HG02981 (cell line): ENCODE measurements at regions not wholly inside any gene's neighbourhood (a gene's known extent, or its start where the extent isn't known, plus 50 kb on each side); places are given as distances from the start of the nearest gene placed in this dataset.
"Not testable (repeated sequence)": the region's sequence is repeated elsewhere in the genome, so short reads cannot be mapped to it uniquely, and the experiment has no call there.

Experiments
- ATAC-seq: cut with Tn5 transposase; IDR thresholded peaks from one replicate; pipeline ENCODE4 v1.9.1; 2021; ENCODE audit warnings: mild to moderate bottlenecking, moderate library complexity; ENCODE audit not compliant: unreplicated experiment

DNA sequence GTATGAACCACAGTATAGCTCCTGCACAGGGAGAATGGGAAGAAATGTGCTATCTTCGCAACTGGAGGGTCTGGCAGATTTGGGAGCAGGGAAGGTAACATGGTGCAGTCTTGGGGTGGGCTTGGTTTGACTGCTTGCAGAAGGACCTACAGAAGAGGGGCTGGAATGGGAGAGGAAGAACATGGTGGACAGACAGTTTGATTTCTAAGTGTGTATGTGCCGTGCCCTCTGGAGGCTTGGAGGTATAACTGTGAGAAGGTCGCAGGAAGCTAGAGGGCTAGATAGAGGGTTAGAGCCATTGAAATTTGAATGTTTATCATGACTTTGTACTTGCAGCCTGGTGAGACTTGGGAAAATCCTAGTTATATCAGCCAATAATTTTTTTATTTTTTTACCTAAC lies 169.2 kb downstream of the SQOR start:
- ATAC-seq: no peak

DNA sequence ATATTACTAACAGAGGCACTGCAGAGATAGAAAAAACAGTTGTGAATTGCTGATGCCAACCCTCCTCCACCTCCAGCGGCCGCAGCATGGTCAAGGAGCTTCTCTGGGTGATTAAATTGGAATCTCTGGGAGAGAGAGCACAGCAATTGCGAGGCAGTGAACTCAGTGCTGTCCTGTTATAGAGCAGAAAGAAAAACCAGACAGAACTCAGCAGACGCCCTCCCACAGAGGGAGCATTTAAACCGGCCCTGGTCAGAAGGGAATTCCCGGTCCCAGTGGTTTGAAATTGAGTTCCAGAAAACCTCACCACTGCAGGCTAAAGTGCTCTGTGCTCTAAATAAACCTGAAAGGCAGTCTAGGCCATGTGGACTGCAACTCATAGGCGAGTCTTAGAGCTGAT lies 175.4 kb downstream of the SQOR start:
- no peak for ATAC-seq

DNA sequence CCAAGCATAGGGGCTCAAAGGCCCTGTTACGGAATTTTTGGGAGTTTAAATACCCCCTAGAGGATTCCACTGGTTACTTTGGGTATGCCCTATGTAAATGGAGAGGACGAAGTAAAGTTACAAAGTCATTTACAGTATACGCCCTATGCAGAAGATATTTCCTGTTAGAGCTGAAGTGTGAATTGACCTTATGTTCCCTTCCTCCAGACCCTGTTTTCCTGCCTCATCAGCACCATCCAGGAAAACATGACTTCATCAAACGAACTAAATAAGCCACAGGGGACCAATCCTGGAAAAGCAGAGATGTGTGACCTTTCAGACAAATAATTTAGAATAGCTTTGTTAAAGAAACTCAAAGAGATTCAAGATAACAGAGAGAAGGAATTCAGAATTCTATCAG lies 177.4 kb downstream of the SQOR start:
- ATAC-seq: no peak

DNA sequence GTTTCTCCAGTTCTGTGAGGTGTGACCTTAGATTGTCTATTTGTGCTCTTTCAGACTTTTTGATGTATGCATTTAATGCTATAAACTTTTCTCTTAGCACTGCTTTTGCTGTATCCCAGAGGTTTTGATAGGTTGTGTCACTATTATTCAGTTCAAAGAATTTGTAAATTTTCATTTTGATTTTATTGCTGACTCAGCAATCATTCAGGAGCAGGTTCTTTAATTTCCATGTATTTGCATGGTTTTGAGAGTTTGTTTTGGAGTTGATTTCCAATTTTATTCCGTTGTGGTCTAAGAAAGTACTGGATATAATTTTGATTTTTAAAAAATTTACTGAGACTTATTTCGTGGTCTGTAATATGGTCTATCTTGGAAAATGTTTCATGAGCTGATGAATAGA lies 182.7 kb downstream of the SQOR start:
- ATAC-seq: not testable (repeated sequence)

DNA sequence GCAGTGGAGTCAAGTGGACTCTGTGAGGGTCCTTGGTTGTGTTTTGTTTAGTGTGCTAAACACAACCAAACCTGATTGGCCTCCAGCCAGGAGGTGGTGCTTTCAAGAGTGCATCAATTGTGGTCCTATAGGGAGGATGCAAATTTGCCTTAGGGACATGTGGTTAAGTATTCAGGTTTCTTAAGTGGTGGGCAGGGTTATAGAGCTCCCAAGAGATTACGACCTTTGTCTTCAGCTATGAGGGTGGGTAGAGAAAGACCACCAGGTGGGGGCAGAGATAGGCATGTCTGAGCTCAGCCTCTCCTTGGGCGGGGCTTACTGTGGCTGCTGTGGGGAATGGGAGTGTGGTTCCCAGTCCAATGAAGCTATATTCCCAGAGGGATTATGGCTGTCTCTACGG lies 186.6 kb downstream of the SQOR start:
- no peak for ATAC-seq

DNA sequence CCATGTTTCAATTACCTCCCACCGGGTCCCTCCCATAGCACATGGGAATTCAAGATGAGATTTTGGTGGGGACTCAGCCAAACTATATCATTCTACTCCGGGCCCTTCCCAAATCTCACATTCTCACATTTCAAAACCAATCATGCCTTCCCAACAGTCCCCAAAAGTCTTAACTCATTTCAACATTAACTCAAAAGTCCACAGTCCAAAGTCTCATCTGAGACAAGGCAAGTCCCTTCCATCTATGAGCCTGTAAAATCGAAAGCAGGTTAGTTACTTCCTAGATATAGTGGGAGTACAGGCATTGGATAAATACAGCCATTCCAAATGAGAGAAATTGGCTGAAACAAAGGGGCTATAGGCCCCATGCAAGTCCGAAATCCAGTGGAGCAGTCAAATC lies 188.1 kb downstream of the SQOR start:
- ATAC-seq: not testable (repeated sequence)

DNA sequence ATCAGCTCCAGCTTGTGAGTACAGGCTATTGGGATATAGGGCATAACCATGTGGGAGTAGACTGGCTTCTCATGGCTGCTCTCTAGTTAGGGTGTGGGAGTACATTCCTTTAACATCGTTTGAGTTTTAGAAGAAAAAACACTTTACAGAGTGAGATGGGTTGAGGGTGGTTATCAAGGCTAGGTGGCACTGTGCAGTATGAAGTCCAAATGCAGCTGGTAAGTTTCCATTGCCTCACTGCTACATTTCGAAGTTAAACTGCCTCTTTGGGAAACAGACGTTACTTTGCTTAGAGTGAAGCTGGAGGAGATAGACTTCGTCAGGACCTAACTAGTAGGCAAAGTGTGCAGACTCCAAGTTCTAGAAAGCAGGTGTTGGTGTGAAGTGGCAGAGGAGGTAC lies 192.4 kb downstream of the SQOR start:
- ATAC-seq: no peak

DNA sequence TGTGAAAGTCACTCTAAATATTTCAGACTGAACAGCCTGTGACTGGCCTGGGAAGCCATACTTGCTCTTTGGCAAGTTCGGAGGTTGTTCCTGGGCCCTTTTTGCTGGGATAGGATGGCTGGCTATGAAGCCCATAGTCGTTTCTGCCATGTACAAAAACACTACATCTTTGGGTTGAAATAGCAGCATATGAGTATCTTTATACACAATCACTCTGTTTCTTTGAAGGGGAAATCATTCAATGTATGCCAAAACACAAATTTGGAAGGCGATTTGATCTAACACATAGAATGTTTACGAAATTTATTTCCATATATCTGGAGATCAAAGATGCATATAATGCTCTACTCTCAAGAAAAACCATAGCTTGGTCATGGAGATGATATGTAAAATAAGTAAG lies 192.9 kb downstream of the SQOR start:
- no peak for ATAC-seq

DNA sequence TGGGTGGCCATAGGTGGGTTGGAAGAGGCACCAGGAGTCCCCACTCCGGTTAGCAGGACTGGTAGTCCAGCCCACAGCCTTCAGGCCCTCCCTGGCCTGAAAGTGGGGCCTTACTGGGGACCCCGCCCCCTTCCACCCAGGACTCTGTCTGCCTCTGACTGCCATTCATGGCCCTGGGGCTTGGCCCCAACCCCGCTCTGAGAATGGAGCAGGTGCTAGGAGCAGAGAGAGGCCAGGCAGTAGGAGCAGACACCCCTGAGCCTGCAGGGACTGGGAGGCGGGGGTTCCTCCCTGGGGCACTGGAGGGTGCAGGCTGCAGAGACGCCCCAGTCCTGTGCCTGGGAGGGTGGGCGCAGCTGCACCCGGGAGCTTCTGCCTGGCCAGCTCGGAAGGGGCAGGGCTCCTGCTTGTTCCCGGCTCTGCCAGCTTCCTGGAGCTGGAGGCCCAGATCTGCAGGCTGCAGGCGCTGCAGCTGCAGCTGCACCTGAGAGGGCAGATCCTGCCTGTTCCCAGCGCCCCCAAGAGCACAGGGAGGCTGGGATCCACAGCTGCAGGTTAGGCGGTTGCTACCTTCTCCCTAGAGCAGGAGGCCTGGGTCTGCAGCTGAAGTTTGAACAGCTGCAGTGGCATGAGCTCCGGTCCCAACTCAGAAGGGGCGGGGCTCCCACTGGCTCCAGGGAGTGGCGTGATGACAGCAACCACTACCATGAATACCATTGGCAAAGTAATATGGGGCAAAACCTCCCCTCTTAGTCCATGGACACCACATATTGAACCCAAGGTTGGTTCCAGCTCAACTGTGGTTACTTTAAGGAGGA lies 194.7 kb downstream of the SQOR start:
- no peak for ATAC-seq

DNA sequence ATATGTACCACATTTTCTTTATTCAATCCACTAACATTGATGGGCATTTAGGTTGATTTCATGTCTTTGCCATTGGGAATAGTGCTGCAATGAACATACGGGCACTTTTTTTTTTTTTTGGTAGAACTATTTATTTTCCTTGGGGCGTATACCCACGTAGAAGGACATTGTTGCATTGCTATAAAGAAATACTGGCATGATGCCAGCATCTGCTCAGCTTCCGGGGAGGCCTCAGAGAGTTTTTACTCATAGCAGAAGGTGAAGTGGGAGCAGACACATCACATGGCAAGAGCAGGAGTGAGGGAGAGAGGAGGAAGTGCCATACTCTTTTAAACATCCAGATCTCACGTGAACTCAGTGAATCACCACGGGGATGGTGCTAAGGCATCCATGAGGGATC lies 197.0 kb downstream of the SQOR start:
- ATAC-seq: no peak

DNA sequence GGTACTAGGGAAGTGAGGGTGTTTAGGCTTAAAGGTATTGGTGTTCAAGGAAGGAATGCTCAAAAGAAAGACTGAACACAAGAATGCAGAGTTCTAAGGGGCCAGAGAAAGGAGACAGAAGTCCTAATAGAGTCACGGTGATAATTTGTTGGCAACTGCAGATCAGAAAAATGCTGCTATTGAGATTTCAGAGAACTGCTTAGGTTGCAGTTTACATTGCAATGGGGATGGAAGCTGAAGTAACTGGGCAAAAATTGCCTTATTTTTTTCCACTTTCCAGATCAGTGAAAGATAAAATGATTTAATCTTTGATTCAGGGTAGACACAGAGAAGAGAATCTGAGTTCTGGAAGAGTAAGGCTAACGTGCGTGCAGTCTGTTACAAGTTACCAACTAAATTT lies 199.8 kb downstream of the SQOR start:
- no peak for ATAC-seq

DNA sequence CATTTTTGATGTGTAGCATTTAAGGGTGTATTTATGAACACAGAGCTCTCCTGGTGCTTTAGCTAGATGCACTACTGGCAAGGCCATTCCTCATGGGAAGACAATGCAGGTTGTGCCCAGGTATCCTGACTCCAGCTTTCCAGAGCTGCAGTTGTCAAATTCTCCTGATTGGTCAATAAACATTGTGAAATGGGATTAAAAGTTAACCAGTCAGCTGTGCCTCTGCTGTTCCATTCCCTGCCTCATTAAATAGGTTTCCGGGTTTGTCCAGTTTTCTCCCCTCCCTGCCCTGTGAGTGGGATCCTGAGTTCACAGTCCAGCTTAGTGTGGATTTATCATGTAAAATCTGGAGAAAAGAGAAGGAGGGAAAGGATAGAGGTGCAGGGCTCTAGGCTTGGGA lies 207.3 kb downstream of the SQOR start:
- ATAC-seq: no peak

DNA sequence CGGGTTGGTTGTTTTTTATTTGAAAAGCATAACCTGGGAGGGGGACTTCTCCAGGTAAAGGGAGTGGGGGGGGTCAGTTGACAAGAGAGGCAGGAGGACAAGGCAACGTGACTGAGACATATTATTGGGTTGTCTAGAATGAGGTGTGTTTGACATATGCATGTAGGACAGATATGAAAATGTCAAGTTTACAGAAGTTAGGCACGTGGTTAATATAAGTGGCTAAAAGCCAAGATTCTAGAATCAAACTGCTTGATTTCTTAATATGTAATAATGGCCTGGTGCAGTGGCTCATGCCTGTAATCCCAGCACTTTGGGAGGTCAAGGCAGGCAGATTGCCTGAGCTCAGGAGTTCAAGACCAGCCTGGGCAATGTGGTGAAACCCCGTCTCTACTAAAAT lies 212.8 kb downstream of the SQOR start:
- ATAC-seq: no peak

DNA sequence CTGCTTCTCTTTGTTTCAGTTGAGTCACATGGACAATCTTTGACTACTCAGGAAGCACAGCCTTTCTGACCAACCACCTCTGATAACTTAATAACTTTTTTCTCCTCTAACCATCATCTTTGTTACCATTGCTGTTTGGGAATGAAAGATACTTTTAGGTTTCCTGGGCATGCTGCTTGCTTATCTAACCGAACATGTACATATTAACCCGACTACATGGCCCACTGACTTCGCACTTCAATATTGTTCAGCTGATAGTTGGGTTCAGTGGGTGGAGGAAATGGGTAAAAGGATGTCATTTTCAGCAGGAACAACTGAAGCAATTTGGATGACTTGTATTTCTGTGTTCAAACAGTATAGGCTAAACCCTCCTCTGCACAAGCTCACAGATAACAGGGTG lies 214.3 kb downstream of the SQOR start:
- ATAC-seq: no peak

DNA sequence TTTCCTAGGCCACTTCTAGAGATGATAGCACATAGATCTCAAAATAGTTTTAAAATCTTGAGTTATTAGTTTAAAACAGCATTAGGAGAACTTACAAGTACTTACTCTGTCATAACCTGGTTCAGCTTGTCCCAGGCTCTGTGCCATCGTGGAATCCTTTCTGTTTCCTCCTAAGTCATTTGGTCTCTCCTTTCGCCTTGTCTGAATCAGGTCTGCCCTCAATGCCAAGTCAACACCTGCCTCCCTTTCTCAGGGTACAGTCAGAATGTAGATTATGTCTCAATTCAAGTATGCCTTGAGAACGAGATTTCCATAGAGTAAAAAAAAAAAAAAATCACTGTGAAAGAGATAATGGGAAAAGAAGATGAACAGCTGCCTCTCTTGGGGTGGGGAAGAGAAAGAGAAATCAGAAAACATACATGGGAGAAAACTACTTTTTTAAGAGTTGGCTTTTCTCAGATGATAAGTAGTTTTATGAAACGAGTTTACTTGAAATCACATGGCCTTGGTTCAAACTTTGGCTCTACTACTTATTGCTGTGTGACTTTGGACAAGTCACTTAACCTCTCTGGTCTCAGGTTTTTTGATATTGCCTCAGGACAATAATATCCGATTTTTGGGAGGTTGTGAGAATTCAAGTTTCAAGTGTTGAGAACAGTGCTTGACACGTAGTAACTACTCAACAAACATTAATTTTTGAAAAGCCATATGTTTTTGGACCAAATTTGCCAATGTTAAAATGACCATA lies 219.8 kb downstream of the SQOR start:
- ATAC-seq: no peak

DNA sequence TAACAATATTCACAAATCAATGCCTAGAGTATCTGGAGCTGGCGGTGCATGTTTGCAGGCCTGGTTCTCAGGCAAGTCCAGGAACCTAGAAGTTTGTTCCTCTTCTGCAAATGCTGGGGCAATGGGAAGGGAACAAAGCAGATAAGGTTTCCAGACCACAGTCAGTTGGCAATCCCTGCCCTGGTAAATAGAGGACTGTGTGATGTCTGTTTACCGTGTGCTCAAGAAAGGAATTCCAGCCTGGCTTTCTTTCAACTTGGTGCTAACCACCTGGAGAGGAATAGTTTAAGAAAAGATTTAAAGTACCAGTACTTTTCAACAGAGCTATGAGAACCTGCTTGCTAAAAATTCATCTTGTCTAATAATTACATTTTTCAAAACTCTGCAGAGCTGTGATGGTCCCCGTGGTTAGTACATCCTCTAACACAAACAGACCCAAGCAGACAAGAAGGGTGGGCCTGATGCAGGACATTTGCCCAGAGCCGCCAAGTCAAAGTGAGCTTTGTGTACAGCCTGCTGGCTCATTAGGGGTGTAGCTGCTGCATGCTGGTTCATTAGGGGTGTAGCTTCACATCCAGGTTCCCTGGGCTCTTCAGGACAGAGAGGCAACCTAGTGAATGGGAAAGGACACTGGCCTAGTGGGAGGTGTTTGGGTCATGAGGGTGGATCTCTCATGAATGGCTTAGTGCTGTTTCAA lies 220.5 kb downstream of the SQOR start:
- no peak for ATAC-seq

DNA sequence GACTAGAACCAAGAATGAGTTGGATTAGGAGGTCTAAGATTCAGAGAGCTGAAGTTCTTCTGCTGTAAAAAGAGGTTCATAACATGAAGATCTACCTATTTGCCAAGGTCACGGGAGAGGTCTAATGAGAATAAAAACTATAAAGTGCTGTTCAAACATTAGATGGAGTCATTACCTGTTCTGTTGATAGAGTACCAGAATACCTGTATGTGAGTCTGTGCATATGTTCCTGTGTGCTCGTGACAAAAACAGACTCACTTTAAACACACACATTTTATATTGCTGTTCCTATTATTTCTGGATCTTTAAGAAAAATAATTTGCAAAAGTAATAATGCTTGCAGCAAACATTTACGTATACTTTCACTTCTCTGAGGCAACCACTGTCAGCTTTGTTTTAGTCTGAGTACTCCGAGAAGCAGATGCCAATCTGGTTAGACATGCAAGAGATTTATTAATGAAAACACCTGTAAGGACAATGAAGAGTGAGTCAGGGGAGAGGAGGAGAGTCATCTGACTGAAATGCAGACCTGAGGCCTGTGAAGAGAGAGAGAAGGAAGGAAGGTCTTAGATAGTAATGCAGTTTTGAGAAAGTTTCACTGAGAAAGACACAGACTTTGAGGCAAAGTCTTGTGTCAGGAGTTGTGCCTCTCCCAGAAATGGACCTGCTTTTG lies 221.2 kb downstream of the SQOR start:
- ATAC-seq: no peak

DNA sequence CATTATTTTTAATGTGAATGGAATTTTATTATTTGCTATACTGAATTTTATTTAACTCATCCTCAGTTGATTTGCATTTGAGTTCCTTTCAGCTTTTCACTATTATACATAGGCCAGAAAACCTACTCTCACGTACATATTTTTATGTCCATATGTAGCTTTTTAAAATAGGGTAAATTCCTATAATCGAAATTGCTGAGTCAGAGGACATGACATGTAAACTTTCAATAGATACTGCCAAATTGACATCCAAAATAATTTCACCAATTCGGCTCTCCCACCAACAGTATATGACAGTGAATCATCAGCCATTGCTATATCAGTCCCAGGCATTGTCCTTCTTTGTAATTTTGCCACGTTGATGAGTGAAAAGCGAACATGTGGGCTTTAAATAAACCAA lies 222.5 kb downstream of the SQOR start:
- no peak for ATAC-seq

DNA sequence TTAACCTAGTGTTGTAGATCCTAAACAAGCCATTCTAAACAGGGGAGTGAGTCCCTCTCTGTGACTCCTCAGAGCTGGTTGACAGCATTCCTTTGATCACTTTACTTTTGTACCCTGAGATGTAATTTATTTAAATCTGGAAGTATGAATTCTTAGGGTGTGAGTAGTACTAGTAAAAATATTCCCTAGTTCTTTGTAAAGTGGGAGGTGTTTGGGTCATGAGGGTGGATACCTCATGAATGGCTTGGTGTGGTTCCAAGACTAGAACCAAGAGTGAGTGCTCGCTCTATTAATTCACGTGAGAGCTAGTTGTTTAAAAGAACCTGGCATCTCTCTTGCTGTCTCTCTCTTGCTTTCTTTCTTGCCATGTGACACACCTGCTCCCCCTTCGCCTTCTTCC lies 223.7 kb downstream of the SQOR start:
- ATAC-seq: no peak

DNA sequence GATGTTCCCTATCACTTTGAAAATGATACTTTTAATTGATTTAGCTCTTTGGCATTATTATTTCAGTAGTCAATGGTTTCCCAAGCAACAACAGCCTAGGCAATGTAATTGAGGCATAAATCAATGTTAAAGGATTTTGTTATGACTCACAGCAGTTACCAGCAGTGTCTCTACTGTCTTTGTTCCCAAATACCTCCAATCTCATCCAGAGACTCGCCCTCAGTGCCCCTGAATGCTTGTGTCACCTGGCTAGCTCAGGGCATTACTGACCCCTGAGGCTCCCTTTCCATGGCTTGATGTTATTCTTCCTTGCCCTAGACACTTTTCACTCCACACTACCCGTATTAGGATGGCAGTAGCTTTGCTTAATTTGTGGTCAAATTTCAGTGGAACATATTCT lies 227.2 kb downstream of the SQOR start:
- ATAC-seq: no peak

DNA sequence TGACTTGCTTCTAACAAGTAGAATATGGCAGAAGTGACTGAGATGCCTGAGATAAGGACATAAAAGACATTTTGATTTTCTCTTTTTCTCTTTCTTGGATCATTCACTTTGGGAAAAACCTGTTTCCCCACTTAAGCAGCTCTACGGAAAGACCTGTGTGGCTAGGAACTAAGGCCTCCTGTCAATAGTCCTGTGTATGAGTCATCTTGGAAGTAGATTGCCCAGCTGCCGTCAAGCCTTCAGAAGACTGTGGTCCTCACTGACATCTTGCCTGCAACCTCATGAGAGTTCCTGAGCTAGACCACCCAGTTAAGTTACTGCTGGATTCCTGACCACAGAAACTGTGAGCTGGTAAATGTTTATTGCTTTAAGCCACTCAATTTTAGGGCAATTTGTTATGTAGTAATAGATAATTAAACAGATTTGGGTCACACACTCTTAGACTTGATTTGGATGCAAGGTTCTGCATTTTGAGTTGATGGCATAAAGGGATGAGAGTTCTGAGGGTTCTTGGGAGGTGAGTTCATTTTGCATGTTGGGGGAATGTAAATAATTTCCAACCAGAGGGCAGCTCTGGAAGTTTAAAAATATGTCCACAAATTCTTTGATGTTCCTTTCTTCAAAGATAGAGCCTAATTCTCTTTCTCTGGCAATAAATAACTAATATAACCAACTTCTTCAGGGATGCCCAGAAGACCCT lies 229.2 kb downstream of the SQOR start:
- ATAC-seq: no peak
